ENCODE measurements at regions not wholly inside any gene's neighbourhood (a gene's known extent, or its start where the extent isn't known, plus 50 kb on each side); places are given as distances from the start of the nearest gene placed in this dataset.

GRCh38 chr17:53640808-53641207 lies 181.9 kb upstream of the KIF2B start:
- H3K27ac ChIP-seq (ENCODE audit: low read depth, low read length) = no peak overlapping the region
- no peak overlapping the region for H3K4me3 ChIP-seq (ENCODE audit: low read length)
- H4K20me1 ChIP-seq (ENCODE audit: control insufficient read depth, insufficient read depth, low read depth, low read length) = no peaks in the 10 kb centered on the region
- H3K4me1 ChIP-seq (ENCODE audit: control insufficient read depth, low read length) = no peaks in the 10 kb centered on the region
- H3K9me2 ChIP-seq (replicated peaks; ENCODE audit: control insufficient read depth, low read length) = no peaks in the 10 kb centered on the region
- H3K4me2 ChIP-seq (ENCODE audit: low read length) = no peak overlapping the region
- H3K79me2 ChIP-seq (ENCODE audit: control insufficient read depth, low read length) = no peaks in the 10 kb centered on the region
- TF ChIP-seq CTCF (IDR thresholded peaks at IDR 0.05; ENCODE audit: low read depth, low read length, poor library complexity, severe bottlenecking) = no peak
- no peak for TF ChIP-seq EZH2phosphoT487 (IDR thresholded peaks at IDR 0.05; ENCODE audit: borderline replicate concordance, low read length)
- H3K36me3 ChIP-seq (ENCODE audit: control insufficient read depth, low read length) = no peaks in the 10 kb centered on the region
- H3F3A ChIP-seq (ENCODE audit: control insufficient read depth, insufficient read depth) = no peaks in the 10 kb centered on the region
- no peaks in the 10 kb centered on the region for H3K9me3 ChIP-seq (ENCODE audit: control insufficient read depth, insufficient read depth, low read length)
- H3K27me3 ChIP-seq (ENCODE audit: control insufficient read depth, low read length) = no peaks in the 10 kb centered on the region

- H3K27ac ChIP-seq (ENCODE audit: low read depth, low read length) = no peak overlapping the region
- no peaks in the 10 kb centered on the region for H3K9me2 ChIP-seq (replicated peaks; ENCODE audit: control insufficient read depth, low read length)
- H3K36me3 ChIP-seq (ENCODE audit: control insufficient read depth, low read length) = no peaks in the 10 kb centered on the region
- no peaks in the 10 kb centered on the region for H3K4me1 ChIP-seq (ENCODE audit: control insufficient read depth, low read length)
- H3K4me3 ChIP-seq (ENCODE audit: low read length) = no peak overlapping the region
- H3K9me3 ChIP-seq (ENCODE audit: control insufficient read depth, insufficient read depth, low read length) = no peaks in the 10 kb centered on the region
- H4K20me1 ChIP-seq (ENCODE audit: control insufficient read depth, insufficient read depth, low read depth, low read length) = no peaks in the 10 kb centered on the region
- no peaks in the 10 kb centered on the region for H3K27me3 ChIP-seq (ENCODE audit: control insufficient read depth, low read length)
- H3K4me2 ChIP-seq (ENCODE audit: low read length) = no peak overlapping the region
- no peak for TF ChIP-seq EZH2phosphoT487 (IDR thresholded peaks at IDR 0.05; ENCODE audit: borderline replicate concordance, low read length)
- no peak for TF ChIP-seq CTCF (IDR thresholded peaks at IDR 0.05; ENCODE audit: low read depth, low read length, poor library complexity, severe bottlenecking)
- no peaks in the 10 kb centered on the region for H3F3A ChIP-seq (ENCODE audit: control insufficient read depth, insufficient read depth)
- no peaks in the 10 kb centered on the region for H3K79me2 ChIP-seq (ENCODE audit: control insufficient read depth, low read length)
Observed at GRCh38 chr17:53635444-53635843, 187.3 kb upstream of the KIF2B start.

GRCh38 chr17:53633856-53634255 lies 188.9 kb upstream of the KIF2B start:
- Histone ChIP-seq H3K9me3 (ENCODE audit: control insufficient read depth, insufficient read depth, low read length) (no peaks in the 10 kb centered on the region), H3K4me1 (ENCODE audit: control insufficient read depth, low read length) (no peaks in the 10 kb centered on the region), H3K27ac (ENCODE audit: low read depth, low read length) (no peak overlapping the region), H4K20me1 (ENCODE audit: control insufficient read depth, insufficient read depth, low read depth, low read length) (no peaks in the 10 kb centered on the region), H3K4me2 (ENCODE audit: low read length) (no peak overlapping the region), H3K36me3 (ENCODE audit: control insufficient read depth, low read length) (no peaks in the 10 kb centered on the region), H3K27me3 (ENCODE audit: control insufficient read depth, low read length) (no peaks in the 10 kb centered on the region), H3K79me2 (ENCODE audit: control insufficient read depth, low read length) (no peaks in the 10 kb centered on the region), H3F3A (ENCODE audit: control insufficient read depth, insufficient read depth) (no peaks in the 10 kb centered on the region), H3K9me2 (replicated peaks; ENCODE audit: control insufficient read depth, low read length) (no peaks in the 10 kb centered on the region), H3K4me3 (ENCODE audit: low read length) (no peak overlapping the region)
- TF ChIP-seq EZH2phosphoT487 (IDR thresholded peaks at IDR 0.05; ENCODE audit: borderline replicate concordance, low read length) (no peak), CTCF (IDR thresholded peaks at IDR 0.05; ENCODE audit: low read depth, low read length, poor library complexity, severe bottlenecking) (no peak)

- Histone ChIP-seq H3K27me3 (ENCODE audit: control insufficient read depth, low read length) (no peaks in the 10 kb centered on the region), H3K36me3 (ENCODE audit: control insufficient read depth, low read length) (no peaks in the 10 kb centered on the region), H3K9me2 (replicated peaks; ENCODE audit: control insufficient read depth, low read length) (no peaks in the 10 kb centered on the region), H3F3A (ENCODE audit: control insufficient read depth, insufficient read depth) (no peaks in the 10 kb centered on the region), H3K9me3 (ENCODE audit: control insufficient read depth, insufficient read depth, low read length) (no peaks in the 10 kb centered on the region), H3K4me3 (ENCODE audit: low read length) (no peak overlapping the region), H3K4me1 (ENCODE audit: control insufficient read depth, low read length) (no peaks in the 10 kb centered on the region), H4K20me1 (ENCODE audit: control insufficient read depth, insufficient read depth, low read depth, low read length) (no peaks in the 10 kb centered on the region), H3K27ac (ENCODE audit: low read depth, low read length) (no peak overlapping the region), H3K4me2 (ENCODE audit: low read length) (no peak overlapping the region), H3K79me2 (ENCODE audit: control insufficient read depth, low read length) (no peaks in the 10 kb centered on the region)
- TF ChIP-seq EZH2phosphoT487 (IDR thresholded peaks at IDR 0.05; ENCODE audit: borderline replicate concordance, low read length) = no peak
- TF ChIP-seq CTCF (IDR thresholded peaks at IDR 0.05; ENCODE audit: low read depth, low read length, poor library complexity, severe bottlenecking) = no peak
Observed at GRCh38 chr17:53631486-53631885, 191.2 kb upstream of the KIF2B start.
